GM13976 (cell line): ENCODE measurements at regions not wholly inside any gene's neighbourhood (a gene's known extent, or its start where the extent isn't known, plus 50 kb on each side); places are given as distances from the start of the nearest gene placed in this dataset.

Source experiments
- DNase-seq: peaks from one replicate; pipeline ENCODE4 v3.0.0; 2012; ENCODE audit warnings: low spot score
- in situ Hi-C: fragments of 300-500 bp; cut with MboI; formaldehyde crosslinking; loops from one replicate; pipeline ENCODE4 v1.12.0; 2022; ENCODE audit warnings: low sequenced_read_pairs, mixed read lengths, inconsistent platforms; ENCODE audit not compliant: unreplicated experiment
- TF ChIP-seq, protein P1 (sequence below): IDR thresholded peaks from 2 replicates; pipeline ENCODE4 v1.5.1; 2012; ENCODE audit warnings: borderline replicate concordance, mild to moderate bottlenecking; ENCODE audit not compliant: insufficient read depth; ENCODE audit errors: extremely low read depth, missing control alignments, control extremely low read depth

GRCh38 chr22:47997612-47998011, 1235.2 kb downstream of the TBC1D22A start:
- DNase-seq, result no peak
- TF ChIP-seq, protein P1, sequence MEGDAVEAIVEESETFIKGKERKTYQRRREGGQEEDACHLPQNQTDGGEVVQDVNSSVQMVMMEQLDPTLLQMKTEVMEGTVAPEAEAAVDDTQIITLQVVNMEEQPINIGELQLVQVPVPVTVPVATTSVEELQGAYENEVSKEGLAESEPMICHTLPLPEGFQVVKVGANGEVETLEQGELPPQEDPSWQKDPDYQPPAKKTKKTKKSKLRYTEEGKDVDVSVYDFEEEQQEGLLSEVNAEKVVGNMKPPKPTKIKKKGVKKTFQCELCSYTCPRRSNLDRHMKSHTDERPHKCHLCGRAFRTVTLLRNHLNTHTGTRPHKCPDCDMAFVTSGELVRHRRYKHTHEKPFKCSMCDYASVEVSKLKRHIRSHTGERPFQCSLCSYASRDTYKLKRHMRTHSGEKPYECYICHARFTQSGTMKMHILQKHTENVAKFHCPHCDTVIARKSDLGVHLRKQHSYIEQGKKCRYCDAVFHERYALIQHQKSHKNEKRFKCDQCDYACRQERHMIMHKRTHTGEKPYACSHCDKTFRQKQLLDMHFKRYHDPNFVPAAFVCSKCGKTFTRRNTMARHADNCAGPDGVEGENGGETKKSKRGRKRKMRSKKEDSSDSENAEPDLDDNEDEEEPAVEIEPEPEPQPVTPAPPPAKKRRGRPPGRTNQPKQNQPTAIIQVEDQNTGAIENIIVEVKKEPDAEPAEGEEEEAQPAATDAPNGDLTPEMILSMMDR, result no peak
- in situ Hi-C loops, result no loop called here

- TF ChIP-seq, protein P1, result no peak
- DNase-seq, result no peak
- in situ Hi-C loops, result no loop called here
Observed at GRCh38 chr22:47997052-47997590, 1234.7 kb downstream of the TBC1D22A start.

DNA sequence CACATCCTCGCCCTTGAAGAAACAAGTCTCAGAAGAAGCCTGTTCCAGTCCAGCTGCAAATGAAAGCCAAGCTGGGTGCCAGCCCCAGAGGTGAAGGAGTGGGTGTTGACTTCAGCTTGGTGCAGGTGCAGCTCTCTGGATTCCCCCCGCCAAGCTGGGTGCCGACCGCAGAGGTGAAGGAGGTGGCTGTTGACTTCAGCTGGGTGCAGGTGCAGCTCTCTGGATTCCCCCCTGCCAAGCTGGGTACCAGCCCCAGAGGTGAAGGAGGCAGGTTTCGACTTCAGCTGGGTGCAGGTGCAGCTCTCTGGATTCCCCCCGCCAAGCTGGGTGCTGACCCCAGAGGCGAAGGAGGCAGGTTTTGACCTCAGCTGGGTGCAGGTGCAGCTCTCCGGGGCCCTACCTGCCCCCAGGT, 1234.0 kb downstream of the TBC1D22A start:
- TF ChIP-seq, protein P1, result no peak
- in situ Hi-C loops, result no loop called here
- DNase-seq, result no peak

GRCh38 chr22:47995718-47996117, 1233.3 kb downstream of the TBC1D22A start:
- no peak for DNase-seq
- in situ Hi-C loops, result no loop called here
- TF ChIP-seq, protein P1, result no peak

GRCh38 chr22:47995264-47995627, 1232.8 kb downstream of the TBC1D22A start:
- TF ChIP-seq, protein P1, result no peak
- in situ Hi-C loops, result no loop called here
- DNase-seq, result no peak

DNA sequence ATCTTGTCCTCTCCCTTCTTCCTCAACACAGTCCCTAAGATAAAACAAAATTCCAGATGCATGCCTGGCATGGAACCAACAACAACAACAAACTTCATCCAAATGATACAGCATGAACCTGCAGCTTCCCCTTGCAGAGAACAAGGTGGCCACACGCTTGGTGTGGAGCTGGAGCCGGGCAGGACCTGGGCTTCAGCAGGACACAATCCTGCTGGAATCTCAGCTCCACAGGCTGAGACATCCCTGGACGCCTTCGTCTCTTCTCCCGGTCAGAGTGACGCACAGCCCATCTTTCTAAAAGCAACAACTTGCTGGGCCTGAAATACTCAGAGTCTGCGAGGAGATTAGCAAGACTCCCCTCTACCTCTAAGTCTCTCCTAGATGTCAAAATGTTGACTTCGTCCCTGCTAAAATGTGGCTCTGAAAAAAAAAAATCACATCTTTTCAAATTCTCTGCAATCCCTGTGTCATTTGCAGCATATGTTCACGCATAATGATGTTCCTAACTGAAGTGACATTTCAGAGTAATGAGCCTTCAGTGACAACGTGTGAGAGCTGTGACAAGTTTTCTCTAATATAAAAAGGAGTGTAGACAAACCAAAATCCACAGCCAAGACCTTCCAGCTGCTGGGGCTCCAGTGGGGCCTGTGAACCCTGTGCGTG, 1232.3 kb downstream of the TBC1D22A start:
- TF ChIP-seq, protein P1, result no peak
- in situ Hi-C loops, result no loop called here
- no peak for DNase-seq

DNA sequence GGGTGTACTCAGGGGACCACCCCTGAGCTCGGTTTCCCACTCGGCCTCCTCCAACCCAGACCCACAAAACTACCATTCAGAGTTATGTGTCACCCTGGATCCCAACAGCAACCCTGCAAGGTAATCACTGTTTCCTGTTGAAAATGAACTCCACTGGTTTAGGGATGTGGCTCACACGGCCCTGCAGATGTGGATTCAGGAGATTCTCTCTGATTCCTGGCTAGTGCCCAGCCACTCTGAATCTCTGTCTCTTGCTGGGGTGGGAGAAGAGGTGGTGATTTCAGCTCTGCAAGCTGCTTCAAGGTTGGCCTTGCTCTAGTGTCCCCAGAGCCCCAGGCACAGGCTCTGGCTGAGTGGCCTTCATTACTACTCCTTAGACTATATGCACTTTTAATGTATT, 1231.6 kb downstream of the TBC1D22A start:
- in situ Hi-C loops, result no loop called here
- TF ChIP-seq, protein P1, result no peak
- no peak for DNase-seq
